GM18517 (cell line): ENCODE measurements at regions not wholly inside any gene's neighbourhood (a gene's known extent, or its start where the extent isn't known, plus 50 kb on each side); places are given as distances from the start of the nearest gene placed in this dataset.

Experiments
- ATAC-seq: cut with Tn5 transposase; IDR thresholded peaks from one replicate; pipeline ENCODE4 v1.9.1; 2021; ENCODE audit warnings: mild to moderate bottlenecking, moderate library complexity; ENCODE audit not compliant: unreplicated experiment

DNA sequence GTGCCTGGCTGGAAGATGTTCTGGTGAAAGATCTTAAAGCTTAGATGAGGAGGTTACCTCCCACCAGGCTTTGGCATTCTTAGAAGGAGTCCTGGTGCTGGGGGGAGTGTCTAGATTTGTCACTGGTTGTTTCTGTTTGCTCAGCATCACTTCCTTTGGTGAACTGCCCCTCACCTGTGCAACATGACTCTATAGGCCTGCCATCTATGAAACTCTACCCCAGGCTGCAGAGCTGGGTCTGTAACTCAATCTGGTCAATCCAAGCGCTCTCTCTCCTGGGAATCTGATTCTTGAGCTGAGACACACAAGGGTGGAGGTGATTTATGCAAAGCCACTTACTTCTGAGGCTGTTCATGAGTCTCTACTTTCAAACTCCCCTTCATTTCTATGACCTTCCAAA lies 399.4 kb downstream of the NPIPA7 start:
- no peak for ATAC-seq

DNA sequence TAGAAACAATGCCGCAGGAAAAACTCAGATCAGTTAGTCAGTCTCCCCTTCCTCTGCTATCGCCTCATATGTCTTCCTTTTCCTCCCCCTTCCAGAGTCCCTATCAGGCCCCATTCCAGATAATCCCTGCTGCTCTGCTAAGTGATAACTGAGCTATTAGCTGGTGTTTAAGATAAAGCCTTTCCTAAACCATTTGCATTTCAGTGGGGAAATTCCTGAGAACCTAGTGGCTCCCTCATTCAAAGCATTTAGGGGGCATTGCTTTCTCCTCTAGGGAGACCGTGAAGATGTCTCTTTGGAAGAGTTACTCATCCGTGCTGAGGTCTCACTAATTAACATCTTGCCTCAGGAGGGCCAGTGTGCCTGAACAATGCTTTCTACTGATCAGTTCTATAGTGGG lies 401.6 kb downstream of the NPIPA7 start:
- no peak for ATAC-seq

DNA sequence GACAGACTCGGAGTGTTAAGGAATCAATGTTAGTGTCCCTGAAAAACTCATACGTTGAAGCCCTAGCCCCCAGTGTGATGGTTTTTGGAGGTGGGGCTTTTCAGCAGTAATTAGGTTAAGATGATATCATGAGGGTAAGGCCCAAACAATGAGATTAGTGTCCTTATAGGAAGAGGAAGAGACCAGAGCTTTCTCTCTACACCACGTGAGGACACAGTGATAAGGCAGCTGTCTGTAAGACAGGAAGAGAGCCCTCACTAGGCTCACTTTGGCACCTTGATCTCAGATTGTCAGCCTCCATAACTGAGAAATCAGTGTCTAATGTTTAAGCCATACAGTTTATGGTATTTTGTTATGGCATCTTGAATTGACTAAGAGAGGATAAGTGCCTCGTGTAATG lies 403.2 kb downstream of the NPIPA7 start:
- no peak for ATAC-seq

DNA sequence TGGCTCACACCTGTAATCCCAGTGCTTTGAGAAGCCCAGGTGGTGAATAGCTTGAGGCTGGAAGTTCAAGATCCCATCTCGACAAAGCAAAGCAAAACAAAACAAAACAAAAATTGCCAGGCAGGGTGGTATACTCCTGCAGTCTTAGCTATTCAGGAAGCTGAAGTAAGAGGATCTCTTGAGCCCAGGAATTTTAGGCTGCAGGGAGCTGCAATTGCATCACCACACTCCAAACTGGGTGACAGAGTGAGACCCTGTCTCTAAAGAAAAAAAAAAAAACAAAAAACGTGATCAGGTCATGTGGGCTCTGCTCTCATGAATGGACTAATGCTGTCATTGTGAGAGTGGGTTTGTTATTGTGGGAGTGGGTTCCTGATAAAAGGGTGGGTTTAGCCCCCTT lies 409.1 kb downstream of the NPIPA7 start:
- no peak for ATAC-seq

DNA sequence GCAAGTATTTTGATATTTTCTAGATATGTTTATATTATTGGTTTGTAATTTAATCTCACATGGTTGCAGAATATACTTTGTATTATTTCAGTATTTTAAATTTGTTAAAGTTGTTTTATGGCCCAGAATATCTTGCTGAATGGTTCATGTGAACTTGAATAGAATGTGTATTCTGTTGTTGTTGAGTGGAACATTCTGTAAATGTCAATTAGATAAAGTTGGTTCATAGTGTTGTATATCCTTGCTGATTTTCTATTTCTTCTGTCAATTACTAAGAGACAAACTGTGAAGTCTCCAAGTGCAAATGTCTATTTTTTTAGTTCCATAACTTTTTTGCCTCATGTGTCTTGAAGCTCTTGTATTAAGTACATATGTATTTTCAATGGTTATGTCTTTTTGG lies 411.7 kb downstream of the NPIPA7 start:
- no peak for ATAC-seq

DNA sequence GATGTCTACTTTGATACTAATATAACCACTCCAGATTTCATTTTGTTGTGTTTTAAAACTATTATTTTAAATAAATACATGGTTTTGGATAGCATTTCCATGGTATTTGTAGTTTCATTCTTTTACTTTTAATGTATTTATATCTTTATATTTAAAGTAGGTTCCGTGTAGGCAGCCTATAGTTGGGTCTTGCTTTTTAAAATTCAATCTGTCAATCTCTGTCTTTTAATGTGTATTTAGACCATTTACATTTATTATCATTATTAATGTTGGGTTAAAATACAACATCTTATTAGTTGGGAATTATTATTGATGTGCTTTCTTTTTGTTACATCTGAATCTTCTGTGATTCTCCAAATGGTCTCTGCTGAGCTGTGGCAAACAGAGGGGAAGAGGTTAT lies 412.1 kb downstream of the NPIPA7 start:
- ATAC-seq = no peak

DNA sequence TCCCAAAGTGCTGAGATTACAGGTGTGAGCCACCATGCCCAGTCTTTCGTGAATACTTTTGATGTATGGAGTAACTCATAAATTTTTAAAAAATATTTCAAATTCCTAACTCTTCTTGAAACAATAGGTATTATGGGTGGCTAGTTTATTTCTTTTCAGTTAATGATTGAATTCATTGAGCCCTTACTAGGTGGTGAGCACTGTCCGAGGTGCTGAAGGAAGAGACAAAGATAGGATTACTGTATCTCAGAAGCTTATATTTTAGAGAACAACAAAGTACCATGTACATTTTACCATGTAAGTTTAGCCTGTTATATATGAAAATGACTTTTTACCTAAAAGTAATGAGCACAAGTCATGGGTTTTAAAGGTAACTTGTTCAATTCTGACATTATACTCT lies 418.3 kb downstream of the NPIPA7 start:
- ATAC-seq = no peak

DNA sequence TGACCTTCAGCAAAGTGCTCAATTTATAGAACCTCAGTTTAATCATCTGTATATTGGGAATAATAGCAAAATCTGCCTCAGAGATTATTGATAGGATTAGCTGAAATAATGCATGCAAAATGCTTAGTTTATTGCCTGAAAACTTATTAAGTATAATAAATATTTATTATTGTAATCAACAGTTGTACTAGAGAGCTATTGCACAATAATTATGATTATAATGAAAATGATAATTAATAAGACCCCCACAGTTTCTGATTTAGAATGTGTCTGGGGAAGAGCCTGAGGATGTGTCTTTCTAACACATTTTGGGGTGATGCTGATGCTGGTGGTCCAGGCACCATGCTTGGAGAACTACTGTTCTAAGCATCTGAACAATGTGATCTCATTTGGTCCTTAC lies 419.6 kb downstream of the NPIPA7 start:
- no peak for ATAC-seq

DNA sequence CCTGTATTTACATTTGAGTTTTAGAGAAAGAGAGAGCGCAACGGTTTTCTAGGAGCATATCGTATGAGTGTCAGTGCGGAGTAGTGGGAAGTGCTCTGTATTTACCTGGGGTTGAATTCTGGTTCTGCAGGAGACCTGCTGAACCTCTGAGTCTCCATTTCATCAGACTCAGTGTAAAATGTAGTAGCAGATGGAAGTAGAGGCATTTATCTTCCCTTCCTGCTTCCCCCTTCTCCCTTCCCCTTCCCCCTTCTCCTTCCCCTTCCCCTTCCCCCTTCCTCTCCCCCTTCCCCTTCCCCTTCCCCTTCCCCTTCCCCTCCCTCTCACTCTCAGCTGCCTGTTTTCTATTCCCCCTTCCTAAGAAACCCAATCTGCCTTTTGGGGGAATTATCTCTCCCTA lies 426.9 kb downstream of the NPIPA7 start:
- no peak for ATAC-seq

DNA sequence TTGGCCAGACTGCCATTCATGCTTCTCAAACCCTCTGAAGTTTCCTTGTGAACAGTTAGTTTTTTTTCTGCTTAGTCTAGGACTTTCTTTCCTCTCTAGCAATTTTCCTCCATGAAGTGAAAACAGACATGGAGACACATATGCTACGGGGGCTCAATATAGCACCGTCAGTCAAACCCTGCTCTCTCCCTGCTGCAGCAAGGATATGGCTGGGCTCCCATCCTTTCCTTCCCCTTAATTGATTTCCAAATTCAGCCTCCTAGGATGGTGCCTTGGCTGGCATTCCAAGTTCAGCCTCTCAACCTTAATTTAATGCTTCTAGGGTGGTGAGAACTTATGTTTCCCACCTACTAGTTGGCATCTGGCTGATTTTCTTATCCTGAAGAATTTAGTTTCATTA lies 436.7 kb downstream of the NPIPA7 start:
- ATAC-seq = no peak

DNA sequence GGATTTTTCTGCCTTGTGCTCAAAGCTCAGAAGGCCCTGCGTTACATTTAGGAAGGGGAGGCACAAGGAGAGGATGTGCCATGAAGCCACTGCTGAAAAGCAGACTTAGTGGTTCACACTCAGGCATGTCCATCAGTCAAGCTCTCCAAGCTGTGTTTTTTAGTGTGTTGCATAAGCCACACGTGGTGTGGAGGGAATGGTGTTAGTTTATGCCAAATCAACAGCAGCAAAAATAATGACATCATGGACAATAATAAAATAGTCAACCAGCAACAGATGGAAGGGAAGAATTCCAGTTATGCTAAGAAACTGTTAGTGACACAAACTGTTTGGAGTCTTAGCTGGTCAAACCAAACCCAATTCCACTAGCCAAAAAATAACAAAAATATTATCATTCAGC lies 438.3 kb downstream of the NPIPA7 start:
- no peak for ATAC-seq

DNA sequence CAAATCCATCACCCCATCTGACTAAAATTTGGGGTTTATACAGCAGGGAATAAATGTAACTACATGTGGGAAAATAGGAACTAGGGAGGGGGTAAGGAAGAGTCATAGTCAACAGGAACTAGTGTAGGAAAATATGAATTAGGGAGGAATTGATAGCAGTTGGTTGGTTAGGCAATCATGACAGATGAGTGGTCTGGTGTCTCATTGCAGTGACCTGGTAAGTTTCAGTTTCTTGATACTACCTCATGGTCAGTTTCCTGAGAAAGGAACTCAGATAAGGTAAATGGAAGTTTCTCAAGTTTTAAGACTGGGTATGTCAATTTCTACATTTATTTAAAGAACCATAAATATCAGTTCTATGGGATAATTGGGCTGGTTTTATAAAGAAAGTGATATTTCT lies 442.3 kb downstream of the NPIPA7 start:
- no peak for ATAC-seq

DNA sequence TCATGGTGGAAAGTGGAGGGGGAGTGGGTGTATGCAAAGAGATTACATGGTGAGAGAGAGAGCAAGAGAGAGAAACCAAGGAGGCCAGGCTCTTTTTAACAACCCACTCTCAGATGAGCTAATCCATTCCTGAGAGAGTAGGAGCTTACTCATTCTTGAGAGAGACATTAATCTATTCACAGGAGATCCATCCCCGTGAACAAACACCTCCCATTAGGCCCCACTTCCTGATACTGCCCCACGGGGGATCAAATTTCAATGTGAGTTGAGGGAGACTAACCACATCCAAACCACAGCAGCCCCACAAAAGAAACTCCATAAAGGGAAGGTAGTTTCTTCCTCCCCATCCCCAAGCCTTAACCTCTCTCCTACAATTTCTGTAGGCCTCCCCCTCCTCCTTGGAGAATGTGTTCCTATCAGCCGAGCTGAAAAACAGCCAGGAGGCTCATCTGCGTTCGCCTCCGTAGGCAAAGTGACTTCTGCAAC lies 450.0 kb downstream of the NPIPA7 start:
- no peak for ATAC-seq

DNA sequence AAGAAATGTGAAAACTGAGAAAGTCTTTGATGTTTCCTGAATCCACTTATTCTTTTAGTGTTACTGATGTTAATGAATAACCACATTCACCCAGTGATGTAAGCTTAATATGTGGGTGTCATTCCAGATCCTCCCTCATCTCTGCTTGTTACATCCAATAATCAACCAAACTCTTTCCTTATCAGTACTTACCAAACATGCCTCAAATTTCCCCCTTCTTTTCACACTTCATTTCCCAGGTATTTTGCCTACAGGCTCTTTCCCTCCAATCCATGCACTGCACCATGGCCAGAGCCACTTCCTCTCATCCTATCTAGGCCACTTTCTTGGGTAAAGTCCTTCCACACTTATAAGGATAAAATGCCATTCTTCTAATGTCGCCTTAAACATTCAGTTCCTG lies 451.5 kb downstream of the NPIPA7 start:
- no peak for ATAC-seq

DNA sequence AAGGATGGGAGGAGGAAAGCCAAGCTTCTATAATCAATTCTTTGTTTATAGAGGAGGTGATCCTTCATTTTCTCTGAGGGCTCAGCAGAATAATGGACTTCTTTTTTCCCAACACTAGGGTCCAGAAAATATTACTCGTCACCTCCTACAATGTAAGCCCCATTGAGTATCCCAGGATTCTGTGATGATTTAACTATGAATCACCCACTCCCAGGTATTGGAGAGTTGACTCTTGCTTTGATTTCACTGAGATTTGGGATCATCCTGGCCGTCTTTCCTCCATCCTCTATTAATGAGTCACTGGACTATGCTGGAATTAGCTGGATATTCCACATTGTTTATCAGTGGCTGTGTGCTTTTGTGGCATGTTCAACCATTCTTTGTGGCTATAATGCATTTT lies 452.0 kb downstream of the NPIPA7 start:
- no peak for ATAC-seq

DNA sequence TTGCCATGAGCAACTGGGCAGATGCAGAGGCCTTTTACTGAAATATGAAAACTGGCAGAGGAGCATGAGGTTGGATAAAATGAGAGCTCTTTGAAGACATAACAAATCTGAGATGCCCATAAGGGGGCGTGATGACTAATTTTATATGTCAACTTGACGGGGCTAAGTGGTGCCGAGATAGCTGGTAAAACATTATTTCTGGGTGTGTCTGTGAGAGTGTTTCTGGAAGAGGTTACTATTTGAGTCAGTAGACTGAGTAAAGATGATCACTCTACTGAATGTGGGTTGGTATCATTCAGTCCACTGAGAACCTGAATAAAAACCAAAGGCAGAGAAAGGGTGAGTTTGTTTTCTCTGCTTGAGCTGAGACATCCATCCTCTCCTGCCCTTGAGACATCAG lies 454.2 kb downstream of the NPIPA7 start:
- ATAC-seq = no peak

DNA sequence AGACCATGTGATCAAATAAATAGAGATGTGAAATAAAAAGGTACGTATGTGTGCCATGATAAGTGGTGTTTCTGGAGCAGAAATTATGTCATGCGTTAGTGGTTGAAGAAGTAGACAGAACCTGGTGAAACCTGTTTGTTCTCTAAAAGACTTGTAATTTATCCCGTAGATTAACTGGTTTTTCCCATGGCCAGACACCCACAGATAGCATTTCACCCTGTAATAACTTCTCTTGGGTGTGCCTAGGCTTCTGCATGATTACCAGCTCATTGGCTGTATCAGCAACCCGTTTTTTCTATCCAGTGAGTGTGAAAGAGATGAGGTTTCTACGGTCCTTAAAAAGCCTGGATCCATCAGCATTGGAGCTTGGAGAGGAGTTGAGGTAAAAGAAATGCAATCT lies 471.3 kb downstream of the NPIPA7 start:
- ATAC-seq = no peak

DNA sequence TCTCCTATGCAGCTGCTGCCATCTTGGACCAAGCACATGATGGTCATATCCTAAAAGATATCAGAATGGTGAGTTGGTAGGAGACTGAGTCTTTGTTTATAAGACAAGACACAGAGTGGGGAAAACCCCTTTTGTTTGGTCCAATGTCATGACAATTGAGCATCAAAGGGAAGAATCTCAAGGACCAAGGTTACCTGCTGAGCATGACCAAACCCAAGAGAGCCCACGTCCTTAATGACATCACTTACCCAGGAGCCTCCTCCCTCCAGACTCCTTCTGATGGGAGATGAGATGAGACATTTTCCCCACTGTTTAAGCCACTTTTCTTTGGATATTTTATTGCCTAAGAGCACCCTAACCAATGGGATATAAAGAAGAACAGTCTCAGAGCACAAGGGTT lies 478.1 kb downstream of the NPIPA7 start:
- ATAC-seq = no peak

DNA sequence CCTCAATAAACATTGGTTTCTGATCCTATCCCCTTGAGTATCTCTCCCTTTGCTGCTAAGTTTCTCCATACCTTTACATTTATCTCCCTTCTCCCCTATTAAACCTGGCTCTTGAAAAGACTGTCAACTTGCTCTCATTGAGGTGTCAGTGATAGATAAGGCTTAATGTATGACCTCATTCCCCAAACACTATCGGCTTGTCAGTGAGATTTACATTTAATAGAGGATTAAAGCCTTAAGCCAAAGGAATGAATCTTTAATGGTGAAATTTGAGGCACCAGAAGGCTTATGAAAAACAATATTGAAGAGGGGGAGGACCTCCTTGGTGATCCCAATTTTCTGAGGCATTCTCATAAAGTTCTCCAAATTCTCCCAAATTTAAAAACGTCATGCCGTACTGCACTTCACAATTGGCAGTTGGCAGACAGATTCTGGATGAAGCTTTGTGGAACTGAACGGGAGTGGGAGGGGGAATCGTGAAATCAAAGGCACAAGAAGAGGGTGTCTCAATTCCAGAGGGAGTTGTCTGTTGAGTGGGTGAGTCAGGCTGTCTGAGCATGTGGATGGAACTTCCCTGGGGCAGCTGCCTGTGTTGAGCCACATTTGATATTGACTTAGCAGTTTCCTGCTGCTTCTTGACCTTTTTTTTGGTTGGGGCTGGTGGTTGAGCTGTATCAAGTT lies 478.8 kb downstream of the NPIPA7 start:
- ATAC-seq = no peak

DNA sequence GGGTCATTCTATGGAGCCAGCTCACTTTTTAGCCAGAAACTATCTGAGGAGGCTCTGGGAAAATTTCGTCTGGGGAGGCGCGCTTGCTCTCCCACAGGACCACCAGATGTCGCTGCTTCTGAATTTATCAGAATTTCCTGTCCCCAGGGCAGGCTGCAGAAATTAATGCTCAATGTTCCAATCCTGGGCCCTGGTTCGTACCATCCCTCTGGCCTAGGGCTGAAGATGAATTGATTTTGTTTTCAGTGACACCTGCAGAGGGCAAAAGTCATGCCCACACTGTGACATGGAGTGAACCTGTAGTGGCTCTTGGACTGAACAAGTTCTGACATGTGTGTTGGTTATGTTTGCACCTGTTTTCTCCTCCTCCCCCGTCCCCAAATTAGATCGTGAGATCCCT lies 482.6 kb downstream of the NPIPA7 start:
- no peak for ATAC-seq

DNA sequence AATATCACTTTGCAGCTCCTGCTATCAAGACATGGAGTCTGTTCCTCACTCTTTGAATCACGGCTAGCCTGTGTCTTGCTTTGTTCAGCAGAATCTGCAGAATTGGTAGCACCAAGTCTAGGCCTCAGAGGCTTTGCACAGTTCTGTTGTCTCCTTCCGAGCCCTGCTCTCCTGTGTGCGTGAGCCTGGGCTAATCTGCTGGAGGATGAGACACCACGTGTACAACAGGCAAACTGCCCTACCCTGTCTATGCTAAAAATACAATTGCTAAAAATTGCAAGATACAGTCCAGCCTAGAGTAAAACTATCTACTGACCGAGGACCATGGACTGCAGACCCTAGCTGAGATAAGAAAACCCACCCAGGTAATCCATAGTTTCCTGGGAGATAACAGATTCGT lies 484.7 kb downstream of the NPIPA7 start:
- no peak for ATAC-seq

DNA sequence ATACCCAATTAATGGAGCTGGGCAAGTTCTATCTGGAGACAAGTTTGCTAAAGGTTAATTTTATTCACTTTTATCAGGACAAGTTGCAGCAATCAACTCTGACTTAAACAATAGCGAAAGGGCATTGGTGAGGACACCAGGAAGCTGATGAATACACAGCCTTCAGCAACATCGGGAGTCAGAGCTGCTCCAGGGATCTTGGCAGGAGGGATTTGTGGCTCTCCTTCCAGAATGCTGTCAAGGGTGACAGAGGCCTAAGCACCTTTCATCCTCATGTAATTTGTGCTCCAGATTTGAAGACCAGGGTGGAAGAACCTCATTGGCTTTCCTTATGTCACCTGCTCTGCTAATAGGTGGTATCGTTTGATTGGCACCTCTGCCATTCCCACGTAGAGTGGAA lies 485.6 kb downstream of the NPIPA7 start:
- ATAC-seq = no peak

DNA sequence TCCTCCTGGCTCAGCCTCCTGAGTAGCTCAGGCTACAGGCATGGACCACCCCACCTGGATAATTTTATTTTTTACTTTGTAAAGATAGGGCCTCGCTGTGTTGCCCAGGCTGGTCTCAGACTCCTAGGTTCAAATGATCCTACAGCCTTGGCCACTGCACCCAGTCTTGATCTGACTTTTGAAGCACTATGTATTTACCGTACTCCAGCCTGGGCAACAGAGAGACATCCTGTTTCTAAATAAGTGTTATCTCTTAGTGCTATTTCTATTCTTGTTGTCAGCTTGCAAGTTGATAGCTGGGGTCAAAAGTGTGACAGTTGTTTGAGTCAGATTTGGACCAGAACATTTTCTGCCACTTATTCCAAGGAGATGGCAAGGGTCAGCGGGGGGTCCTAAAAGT lies 486.4 kb downstream of the NPIPA7 start:
- no peak for ATAC-seq
